Activated naive CD4-positive, alpha-beta T cell treated with anti-CD3 and anti-CD28 coated beads, Interleukin-2, amount 50 U/mL, for 16 hours (primary cell): ENCODE measurements at regions not wholly inside any gene's neighbourhood (a gene's known extent, or its start where the extent isn't known, plus 50 kb on each side); places are given as distances from the start of the nearest gene placed in this dataset.

Experiments used
- DNase-seq: peaks from one replicate; pipeline ENCODE4 v3.0.0-alpha.2; 2020

DNA sequence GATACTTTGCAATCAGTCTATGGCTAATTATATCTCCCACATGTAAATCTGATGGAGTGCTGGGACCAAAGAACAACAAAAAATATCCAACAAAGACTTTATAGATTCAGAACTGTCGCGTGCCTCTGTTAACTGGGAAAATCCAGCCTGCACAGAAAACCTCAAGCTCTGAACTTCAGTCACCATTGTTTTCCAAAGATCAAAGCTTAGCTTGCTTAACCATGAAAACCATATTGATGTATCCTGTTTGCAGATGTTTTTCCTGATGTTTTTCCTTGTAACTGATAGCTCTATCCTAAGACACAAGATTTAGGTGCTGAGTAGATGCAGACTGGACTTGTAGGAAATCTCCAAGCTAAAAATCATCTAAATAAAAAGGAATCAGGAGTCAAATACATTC lies 163.7 kb downstream of the GXYLT1 start:
- no peak for DNase-seq

DNA sequence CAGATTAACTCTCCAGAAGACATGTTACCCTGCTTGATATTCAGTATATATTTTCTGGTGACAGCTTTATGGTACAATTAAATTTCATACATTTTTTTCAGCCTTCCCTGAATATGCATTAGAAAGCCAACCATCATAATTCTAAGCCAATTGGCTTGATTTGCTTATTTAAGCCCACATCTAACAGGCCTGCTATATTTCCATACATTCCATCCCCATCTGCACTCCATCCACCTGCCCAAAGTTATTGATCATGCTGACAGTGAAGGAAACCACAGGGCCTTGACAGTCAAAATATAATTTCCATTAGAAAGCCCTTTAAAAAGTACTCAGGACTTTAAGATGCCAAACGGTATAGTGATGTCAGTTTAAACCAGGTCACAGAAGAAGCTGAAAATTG lies 164.3 kb downstream of the GXYLT1 start:
- DNase-seq = no peak

DNA sequence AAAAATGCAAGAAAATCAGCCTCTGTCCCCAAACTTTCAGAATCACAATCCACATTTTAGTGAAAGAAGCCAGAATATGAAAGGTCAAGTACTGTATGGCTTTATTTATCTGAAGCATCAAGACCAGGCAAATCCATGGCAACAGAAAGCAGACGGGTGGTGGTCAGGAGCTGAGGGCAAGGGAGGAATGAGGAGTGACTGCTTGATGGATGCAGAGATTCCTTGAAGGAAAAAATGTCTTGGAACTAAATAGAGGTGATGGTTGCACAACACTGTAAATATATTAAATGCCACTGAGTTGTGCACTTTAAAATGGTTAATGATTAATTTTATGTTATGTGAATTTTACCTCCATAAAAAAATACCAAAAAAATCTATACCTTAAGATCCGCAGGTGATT lies 165.1 kb downstream of the GXYLT1 start:
- no peak for DNase-seq

DNA sequence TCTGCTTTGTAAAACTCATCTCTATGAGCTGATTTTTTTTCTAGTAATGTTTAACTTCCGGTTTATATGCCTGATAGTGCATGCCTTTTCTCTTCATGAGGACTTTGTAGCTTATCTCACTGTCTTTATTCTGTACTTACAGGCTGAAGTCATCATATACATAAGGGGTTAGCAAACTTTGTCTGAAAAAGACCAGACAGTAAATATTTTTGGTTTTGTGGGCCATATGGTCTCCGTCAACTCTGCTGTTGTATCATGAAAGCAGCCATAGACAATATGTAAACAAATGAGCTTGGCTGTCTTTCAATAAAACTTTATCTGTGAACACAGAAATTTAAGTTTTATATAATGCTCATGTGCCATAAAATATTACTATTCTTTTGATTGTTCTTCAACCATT lies 172.1 kb downstream of the GXYLT1 start:
- no peak for DNase-seq

- DNase-seq = no peak
These were observed 172.5 kb downstream of the GXYLT1 start for GRCh38 chr12:41972196-41972595.

GRCh38 chr12:41970744-41971143 lies 173.9 kb downstream of the GXYLT1 start:
- DNase-seq = no peak

- DNase-seq = no peak
These were observed 176.1 kb downstream of the GXYLT1 start for GRCh38 chr12:41968599-41968998.

GRCh38 chr12:41967668-41968500 lies 176.8 kb downstream of the GXYLT1 start:
- no peak for DNase-seq

DNA sequence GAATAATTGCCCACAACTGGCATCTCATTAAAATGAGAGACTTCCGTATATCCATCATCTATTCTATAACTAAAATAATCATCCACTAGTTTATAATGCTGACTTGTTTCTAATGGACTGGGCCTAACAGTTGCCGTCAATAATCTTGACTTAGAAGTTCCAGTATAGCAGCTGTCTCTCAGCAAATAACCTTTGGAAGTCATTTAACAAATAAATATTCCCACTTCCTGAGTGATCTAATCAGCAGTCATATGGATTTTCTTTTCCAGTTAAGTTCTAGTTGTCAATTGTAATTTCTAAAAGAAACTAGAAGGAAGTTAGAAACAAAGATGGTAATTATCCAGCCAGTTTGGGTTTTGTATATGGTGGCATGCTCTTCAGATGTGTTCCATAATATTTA lies 177.8 kb downstream of the GXYLT1 start:
- DNase-seq = no peak

- DNase-seq = no peak
These were observed 178.7 kb downstream of the GXYLT1 start for GRCh38 chr12:41966001-41966400.

DNA sequence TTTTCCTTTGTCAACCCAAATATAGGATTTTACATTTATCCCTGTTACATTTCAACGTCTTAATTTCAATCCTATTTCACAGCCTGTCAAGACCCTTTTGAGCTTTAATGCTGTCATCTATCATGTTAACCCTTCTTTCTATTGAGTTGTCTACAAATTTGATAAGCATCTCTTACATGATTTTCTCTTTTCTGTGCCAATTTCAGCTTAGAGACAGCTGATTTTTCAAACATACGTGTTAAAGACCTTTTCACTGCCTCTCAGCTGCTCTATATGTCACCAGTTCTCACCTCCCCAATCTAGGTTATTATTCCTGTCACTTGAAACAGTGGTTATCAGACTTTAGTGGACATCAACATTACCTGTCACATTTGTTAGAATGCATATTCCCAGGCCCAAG lies 181.3 kb downstream of the GXYLT1 start:
- no peak for DNase-seq

DNA sequence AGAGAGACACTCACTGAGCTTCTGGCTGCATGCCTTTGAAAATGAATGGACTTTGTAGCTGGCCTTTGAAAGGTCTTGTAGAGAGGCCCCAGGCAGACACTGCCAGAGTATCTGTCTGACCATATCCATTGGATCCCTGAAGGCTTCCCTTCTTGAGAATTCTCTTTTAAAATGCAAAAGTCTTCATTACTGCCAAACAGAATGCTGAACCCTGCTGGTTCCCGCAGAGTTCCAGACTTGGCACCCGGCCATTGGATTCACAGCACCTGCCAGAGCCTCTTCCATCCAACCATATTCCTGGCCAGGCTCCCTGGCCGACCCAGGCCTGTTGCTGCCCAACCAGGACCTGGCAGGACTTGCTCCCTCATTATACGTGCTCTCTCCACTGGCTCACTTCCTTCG lies 182.5 kb downstream of the GXYLT1 start:
- DNase-seq = no peak

DNA sequence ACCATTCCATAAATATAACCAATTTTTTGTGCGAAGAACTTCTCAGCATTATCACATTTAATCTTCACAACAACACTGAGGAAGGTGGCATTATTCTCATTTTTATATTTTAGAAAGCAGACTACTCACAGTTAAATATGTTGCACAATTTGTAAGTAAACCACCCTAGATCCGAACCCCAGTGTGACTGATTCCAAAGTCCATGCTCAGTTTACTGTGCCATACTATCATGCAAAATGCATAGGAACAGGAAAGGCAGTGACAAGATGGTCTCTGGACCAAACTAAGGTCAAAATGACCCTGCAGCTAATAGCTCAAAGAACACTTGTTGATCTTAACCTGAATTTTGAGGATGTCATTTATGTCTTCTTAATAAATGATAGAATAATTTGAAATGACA lies 185.4 kb downstream of the GXYLT1 start:
- DNase-seq = no peak

DNA sequence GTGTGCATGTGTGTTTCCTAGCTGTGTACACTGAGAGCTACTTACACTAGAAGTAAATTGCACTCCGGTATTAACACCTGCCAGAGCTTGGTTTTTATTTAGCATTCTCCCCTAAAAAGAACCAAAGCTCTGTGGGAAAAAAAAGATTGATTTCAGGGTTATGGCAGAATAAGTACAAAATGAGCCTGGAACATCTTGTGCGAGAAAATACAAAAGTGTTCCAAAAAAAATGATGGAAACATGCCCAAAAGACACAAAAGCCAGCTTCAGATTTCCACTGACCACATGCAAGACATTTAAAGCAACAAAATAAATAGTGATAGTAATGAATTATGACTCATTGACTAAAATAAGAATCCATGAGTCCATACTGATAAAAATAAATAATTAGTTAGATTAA lies 188.3 kb downstream of the GXYLT1 start:
- DNase-seq = no peak

DNA sequence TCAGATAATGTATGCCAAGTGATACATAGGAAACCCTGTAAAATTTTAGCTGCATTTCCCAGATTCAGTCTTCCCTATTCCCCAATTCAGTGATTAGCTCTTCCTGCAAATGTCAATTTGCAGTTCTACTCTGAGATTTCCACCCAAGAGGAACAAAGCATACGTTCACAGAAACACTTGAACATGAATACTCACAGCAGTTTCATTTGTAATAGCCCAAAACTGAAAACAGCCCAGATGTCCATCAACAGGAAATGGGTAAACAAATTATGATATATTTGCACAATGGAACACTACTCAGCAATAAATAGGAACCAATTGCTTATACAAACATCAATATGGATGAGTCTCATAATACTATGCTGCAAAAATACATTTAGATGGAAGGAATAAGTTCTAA lies 194.2 kb downstream of the GXYLT1 start:
- DNase-seq = no peak

DNA sequence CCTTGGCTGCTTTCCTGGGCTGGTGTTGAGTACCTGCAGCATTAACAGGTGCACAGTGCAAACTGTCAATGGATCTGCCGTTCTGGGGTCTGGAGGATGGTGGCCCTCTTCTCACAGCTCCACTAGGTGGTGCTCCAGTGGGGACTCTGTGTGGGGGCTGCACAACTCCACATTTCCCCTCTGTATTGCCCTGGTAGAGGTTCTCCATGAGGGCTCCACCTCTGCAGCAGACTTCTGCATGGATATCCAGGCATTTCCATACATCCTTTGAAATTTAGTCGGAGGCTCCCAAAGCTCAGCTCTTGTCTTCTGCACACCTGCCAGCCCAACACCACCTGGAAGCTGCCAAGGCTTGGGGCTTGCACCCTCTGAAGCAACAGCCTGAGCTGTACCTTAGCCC lies 198.6 kb downstream of the GXYLT1 start:
- DNase-seq = no peak

DNA sequence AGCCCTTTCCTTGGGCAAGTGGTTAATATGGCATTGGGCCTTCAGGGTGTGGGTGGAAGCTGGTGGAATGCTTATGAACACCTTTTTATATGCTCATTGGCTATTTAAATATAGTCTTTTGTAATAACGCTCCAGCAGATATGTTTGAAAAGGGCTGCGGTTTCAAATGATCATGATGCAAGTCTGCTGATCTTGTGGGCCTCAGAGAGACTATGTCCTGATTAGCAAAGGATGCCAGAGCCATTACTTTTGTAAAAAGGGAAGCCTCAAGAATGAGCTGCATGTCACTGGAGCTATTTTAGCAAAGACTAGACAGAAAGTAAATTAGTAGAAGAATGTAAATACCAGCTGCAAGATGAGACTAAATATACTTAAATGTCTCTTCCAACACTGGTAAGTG lies 200.5 kb downstream of the GXYLT1 start:
- DNase-seq = no peak

- no peak for DNase-seq
These were observed 201.0 kb downstream of the GXYLT1 start for GRCh38 chr12:41943671-41944070.

- DNase-seq = no peak
These were observed 202.3 kb downstream of the GXYLT1 start for GRCh38 chr12:41942354-41942753.

DNA sequence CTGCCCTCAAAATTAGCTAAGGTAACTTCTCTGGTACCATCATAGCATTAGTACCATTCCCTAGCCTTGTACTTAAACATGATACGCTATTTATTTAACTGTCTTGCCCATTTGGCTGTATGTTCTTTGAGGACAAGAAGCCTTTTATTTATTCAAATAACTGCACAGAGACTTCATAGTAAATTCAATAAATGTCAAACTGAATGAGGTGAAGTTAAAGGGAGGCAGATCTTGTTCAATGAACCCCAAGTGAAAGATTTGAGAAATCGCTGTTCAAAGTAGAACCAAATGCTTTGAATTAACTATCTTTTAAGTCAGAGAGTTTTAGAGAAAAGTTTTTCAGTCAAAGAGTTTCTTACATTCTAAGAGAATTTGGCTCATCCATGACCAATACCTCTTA lies 203.6 kb downstream of the GXYLT1 start:
- DNase-seq = no peak

GRCh38 chr12:41940571-41940970 lies 204.1 kb downstream of the GXYLT1 start:
- no peak for DNase-seq

DNA sequence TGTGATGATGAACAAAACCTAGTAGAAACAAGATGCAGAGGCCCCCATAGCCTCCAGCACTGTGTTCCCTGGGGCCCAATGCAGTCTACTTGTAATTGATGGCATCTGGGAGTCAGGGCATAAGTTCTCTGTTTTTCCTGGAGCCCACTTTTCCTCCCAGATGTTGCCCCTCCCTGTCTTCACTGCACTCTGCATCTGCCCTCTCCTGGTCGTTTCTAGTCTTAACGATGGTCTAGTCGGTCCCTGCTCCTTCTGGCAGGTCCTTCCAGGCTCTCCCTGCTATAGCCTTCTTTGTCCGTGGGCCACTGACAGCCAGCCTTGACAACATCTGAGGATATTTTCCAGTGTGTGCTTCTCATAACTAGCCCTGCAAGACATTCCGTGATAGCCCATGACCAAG lies 208.3 kb downstream of the GXYLT1 start:
- no peak for DNase-seq

GRCh38 chr12:41935911-41936310 lies 208.8 kb downstream of the GXYLT1 start:
- no peak for DNase-seq

GRCh38 chr12:41932470-41932991 lies 212.1 kb downstream of the GXYLT1 start:
- DNase-seq = no peak

GRCh38 chr12:41930866-41931437 lies 213.7 kb downstream of the GXYLT1 start:
- DNase-seq = no peak
